ENCODE measurements at regions not wholly inside any gene's neighbourhood (a gene's known extent, or its start where the extent isn't known, plus 50 kb on each side); places are given as distances from the start of the nearest gene placed in this dataset.

DNA sequence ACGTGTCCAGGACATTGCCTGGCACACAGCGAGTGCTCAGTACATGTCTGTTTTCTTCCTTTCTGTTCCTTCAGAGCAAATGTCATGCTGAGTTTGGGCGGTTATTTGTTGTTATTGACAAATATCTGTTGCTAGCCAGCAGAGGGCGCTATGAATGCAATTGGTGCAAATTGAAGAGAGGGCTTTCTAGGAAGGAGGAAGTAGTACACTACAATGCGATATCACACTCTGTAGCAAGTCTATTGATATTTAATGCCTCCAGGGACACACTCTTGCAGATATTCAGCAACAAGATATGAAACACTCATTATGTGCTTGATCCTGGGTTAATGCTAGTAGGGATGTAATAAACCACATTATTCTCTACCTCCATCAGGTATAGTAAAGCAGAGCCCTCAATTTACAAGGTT lies 267.3 kb upstream of the SRRM4 start:
- Histone ChIP-seq H3K4me1 (no peaks in the 10 kb centered on the region), H3K36me3 (no peaks in the 10 kb centered on the region), H3K4me3 (replicated peaks in 1 of 3) (no peak overlapping the region), H3K27me3 (no peaks in the 10 kb centered on the region), H3K9me3 (no peaks in the 10 kb centered on the region), H3K27ac (no peak overlapping the region)
- 8 to 15% methylated on average over 5 of the region's 5 CpGs for WGBS, 2 donors
- intact Hi-C loops (cut with DNase I) = no loop called here
- TF ChIP-seq, protein P1, sequence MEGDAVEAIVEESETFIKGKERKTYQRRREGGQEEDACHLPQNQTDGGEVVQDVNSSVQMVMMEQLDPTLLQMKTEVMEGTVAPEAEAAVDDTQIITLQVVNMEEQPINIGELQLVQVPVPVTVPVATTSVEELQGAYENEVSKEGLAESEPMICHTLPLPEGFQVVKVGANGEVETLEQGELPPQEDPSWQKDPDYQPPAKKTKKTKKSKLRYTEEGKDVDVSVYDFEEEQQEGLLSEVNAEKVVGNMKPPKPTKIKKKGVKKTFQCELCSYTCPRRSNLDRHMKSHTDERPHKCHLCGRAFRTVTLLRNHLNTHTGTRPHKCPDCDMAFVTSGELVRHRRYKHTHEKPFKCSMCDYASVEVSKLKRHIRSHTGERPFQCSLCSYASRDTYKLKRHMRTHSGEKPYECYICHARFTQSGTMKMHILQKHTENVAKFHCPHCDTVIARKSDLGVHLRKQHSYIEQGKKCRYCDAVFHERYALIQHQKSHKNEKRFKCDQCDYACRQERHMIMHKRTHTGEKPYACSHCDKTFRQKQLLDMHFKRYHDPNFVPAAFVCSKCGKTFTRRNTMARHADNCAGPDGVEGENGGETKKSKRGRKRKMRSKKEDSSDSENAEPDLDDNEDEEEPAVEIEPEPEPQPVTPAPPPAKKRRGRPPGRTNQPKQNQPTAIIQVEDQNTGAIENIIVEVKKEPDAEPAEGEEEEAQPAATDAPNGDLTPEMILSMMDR (IDR thresholded peaks at IDR 0.05) = peak in 1 of 6 experiments; percentile 37
- no peak for TF ChIP-seq POLR2A (IDR thresholded peaks at IDR 0.05)
- peak; percentile 2 for DNase-seq

DNA sequence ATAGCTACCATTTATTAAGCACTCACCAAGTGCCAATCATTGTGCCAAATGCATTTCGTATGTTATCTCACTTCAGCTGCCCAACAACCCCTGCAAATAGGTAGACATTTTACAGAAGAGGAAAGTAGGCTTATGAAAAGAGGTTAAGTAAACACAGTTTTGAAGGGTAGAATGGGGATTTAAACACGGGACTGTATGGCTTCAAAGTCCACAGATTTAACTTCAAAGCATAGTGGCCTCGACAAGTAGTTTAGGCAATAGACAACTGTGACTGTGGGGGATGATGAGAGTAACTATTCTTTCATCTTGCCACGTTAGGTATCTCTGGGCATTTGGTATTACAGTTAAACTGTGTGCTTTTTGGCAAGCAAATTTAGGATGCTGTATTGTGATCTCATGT lies 266.8 kb upstream of the SRRM4 start:
- whole genome bisulfite sequencing, 2 donors = 40 to 43% methylated on average over 4 of the region's 4 CpGs

DNA sequence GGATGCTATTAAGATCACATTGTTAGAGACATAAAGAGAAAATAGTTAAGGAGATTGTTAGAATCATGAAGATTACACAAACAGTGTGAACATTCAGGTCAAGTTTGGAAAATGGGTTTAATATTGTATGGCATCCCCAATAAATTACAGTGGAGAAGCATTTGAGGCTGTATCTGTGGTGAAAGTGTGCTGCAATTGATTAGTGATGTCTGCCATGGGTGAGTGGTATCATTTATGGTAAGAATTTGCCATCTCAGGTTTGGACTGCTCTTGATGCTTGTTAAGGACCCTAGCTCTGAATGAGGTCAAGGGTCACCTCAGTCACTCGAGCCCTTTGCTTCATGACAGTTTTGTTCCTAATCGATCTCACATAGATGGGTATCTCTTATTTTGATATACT lies 265.7 kb upstream of the SRRM4 start:
- TF ChIP-seq, protein P1 (IDR thresholded peaks at IDR 0.05) = no peak
- Histone ChIP-seq H3K4me1 (no peaks in the 10 kb centered on the region), H3K27me3 (no peaks in the 10 kb centered on the region), H3K27ac (no peak overlapping the region), H3K9me3 (no peaks in the 10 kb centered on the region), H3K36me3 (no peaks in the 10 kb centered on the region), H3K4me3 (replicated peaks in 1 of 3) (no peak overlapping the region)
- intact Hi-C loops (cut with DNase I) = no loop called here
- 76 to 80% methylated on average over 2 of the region's 2 CpGs for WGBS, 2 donors
- no peak for DNase-seq

More for the DNA sequence above, 266.8 kb upstream of the SRRM4 start:
- TF ChIP-seq, protein P1 (IDR thresholded peaks at IDR 0.05) = no peak
- no peak for TF ChIP-seq POLR2A (IDR thresholded peaks at IDR 0.05)
- Histone ChIP-seq H3K27me3 (no peaks in the 10 kb centered on the region), H3K4me1 (no peaks in the 10 kb centered on the region), H3K36me3 (no peaks in the 10 kb centered on the region), H3K4me3 (replicated peaks in 1 of 3) (no peak overlapping the region), H3K27ac (no peak overlapping the region), H3K9me3 (no peaks in the 10 kb centered on the region)
- DNase-seq = no peak
- intact Hi-C loops (cut with DNase I) = no loop called here

DNA sequence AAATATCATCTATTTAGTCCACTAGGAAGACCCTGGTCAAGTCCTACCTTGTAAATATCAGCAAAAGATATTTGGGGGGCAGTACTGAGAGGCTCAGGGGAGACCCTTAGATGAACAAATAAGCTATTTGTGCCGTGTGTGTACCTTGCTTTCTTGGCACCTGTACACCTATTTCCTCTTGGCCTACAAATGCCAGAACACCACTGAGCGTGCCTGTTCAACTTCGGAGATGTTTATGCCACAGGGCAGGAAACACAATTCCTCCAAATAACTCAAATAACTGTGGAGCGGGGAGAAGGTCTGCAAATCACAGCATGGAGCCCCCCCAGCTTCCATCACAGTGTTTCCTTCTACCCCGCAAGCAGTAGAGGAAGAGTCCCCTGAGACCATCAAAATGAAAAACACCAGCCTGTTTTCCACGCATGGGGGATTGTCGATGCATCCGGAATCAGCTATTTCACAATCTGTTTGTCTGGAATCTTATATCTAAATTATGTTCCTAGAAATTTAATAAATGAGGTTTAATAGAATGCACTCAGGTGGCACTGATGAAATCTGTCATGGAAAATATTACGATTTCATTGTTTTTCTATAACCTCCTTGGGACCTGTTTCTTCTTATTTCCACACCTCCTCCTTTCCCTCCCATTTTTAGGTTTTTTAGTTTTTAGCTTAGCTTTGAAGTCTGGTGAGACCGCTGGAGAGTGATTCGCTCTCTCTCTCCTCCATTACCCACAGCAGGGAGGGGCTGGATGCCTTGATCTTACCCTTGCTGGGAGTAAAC lies 254.0 kb upstream of the SRRM4 start:
- DNase-seq = no peak
- Histone ChIP-seq H3K36me3 (no peaks in the 10 kb centered on the region), H3K9me3 (no peaks in the 10 kb centered on the region), H3K27ac (no peak overlapping the region), H3K27me3 (no peaks in the 10 kb centered on the region), H3K4me1 (no peaks in the 10 kb centered on the region), H3K4me3 (replicated peaks in 1 of 3) (no peak overlapping the region)
- intact Hi-C loops (cut with DNase I) = no loop called here
- WGBS, 2 donors = 72 to 75% methylated on average over 11 of the region's 11 CpGs
- TF ChIP-seq, protein P1 (IDR thresholded peaks at IDR 0.05) = no peak
- TF ChIP-seq POLR2A (IDR thresholded peaks at IDR 0.05) = no peak

DNA sequence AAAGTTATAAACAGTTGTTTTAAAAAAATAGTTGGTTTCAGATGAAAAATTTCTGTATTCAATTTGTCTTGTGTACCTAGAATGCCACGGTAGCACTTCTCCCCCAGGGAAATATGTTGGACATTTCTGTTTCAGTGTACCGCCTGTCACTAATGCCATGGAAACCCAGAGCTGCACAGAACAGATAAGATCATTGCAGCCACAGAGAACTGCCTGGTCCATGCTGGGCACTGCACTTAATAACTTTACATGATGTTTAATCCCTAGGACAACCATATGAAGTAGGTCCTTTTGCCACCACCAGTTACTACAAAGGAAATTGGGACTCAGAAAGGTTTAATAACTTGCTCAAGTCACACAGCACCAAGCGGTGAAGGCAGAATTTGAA lies 253.4 kb upstream of the SRRM4 start:
- no peak for DNase-seq
- intact Hi-C loops (cut with DNase I) = no loop called here
- Histone ChIP-seq H3K9me3 (no peaks in the 10 kb centered on the region), H3K27me3 (no peaks in the 10 kb centered on the region), H3K36me3 (no peaks in the 10 kb centered on the region), H3K27ac (no peak overlapping the region), H3K4me3 (replicated peaks in 1 of 3) (no peak overlapping the region), H3K4me1 (no peaks in the 10 kb centered on the region)
- TF ChIP-seq, protein P1 (IDR thresholded peaks at IDR 0.05) = no peak
- no peak for TF ChIP-seq POLR2A (IDR thresholded peaks at IDR 0.05)
- 83 to 88% methylated on average over 3 of the region's 3 CpGs for WGBS, 2 donors

Measured in thyroid gland (tissue), 4 donors.